HEK293 (cell line): ENCODE measurements at regions not wholly inside any gene's neighbourhood (a gene's known extent, or its start where the extent isn't known, plus 50 kb on each side); places are given as distances from the start of the nearest gene placed in this dataset.
"Not testable (repeated sequence)": the region's sequence is repeated elsewhere in the genome, so short reads cannot be mapped to it uniquely, and the experiment has no call there.

Experiments used
- RBAK ChIP-seq: fragments of 450-650 bp; formaldehyde crosslinking; IDR thresholded peaks from 2 replicates; pipeline ENCODE4 v1.5.1; 2016; ENCODE audit warnings: missing biosample characterization, missing genetic modification characterization
- SP2 ChIP-seq: fragments of 450-650 bp; formaldehyde crosslinking; IDR thresholded peaks from 2 replicates; pipeline ENCODE4 v1.5.1; 2016; ENCODE audit warnings: missing biosample characterization, missing genetic modification characterization
- TRIM28 ChIP-seq: IDR thresholded peaks from 2 replicates; pipeline ENCODE4 v1.6.1; 2011; ENCODE audit warnings: low read length, control low read depth, borderline replicate concordance
- ZNF138 ChIP-seq: fragments of 450-650 bp; formaldehyde crosslinking; IDR thresholded peaks from 2 replicates; pipeline ENCODE4 v1.5.1; 2016; ENCODE audit warnings: missing biosample characterization, missing genetic modification characterization, borderline replicate concordance
- ZNF24 ChIP-seq: fragments of 450-650 bp; formaldehyde crosslinking; IDR thresholded peaks from 2 replicates; pipeline ENCODE4 v1.5.1; 2016; ENCODE audit warnings: missing biosample characterization, missing genetic modification characterization
- ZNF274 ChIP-seq, 2 experiments: fragments of 200-500 bp in 1 of 2; fragments of 450-650 bp in 1 of 2; sonication (Bioruptor generic) in 1 of 2; formaldehyde crosslinking in 1 of 2; IDR thresholded peaks; 2 replicates each; pipeline versions ENCODE4 v1.5.1 to v1.6.1; 2014 to 2016; ENCODE audit warnings: borderline replicate concordance in 1 of 2, inconsistent platforms in 1 of 2, low read length in 1 of 2, missing biosample characterization in 1 of 2, missing genetic modification characterization in 1 of 2
- ZNF555 ChIP-seq: fragments of 450-650 bp; formaldehyde crosslinking; conservative IDR thresholded peaks from 2 replicates; pipeline ENCODE4 v1.5.1; 2017; ENCODE audit warnings: missing biosample characterization, mild to moderate bottlenecking, missing genetic modification characterization, inconsistent platforms
- ZNF561 ChIP-seq: fragments of 450-650 bp; IDR thresholded peaks from 2 replicates; pipeline ENCODE4 v1.5.1; 2018; ENCODE audit warnings: missing biosample characterization, missing genetic modification characterization, borderline replicate concordance
- ZNF654 ChIP-seq: fragments of 450-650 bp; formaldehyde crosslinking; IDR thresholded peaks from 2 replicates; pipeline ENCODE4 v1.5.1; 2016; ENCODE audit warnings: low read depth, missing biosample characterization, missing genetic modification characterization
- TF ChIP-seq, protein P1 (sequence below): fragments of 450-650 bp; formaldehyde crosslinking; IDR thresholded peaks from 2 replicates; pipeline ENCODE4 v1.5.1; 2016; ENCODE audit warnings: missing biosample characterization, missing genetic modification characterization, low read depth
- TF ChIP-seq, protein P2 (sequence below): fragments of 450-650 bp; formaldehyde crosslinking; IDR thresholded peaks from 2 replicates; pipeline ENCODE4 v1.5.1; 2016; ENCODE audit warnings: missing biosample characterization, missing genetic modification characterization
- TF ChIP-seq, protein P3 (sequence below): fragments of 450-650 bp; formaldehyde crosslinking; IDR thresholded peaks from 2 replicates; pipeline ENCODE4 v1.5.1; 2016; ENCODE audit warnings: missing biosample characterization, missing genetic modification characterization
- TF ChIP-seq, protein P4 (sequence below): fragments of 450-650 bp; formaldehyde crosslinking; conservative IDR thresholded peaks from 2 replicates; pipeline ENCODE4 v1.5.1; 2016; ENCODE audit warnings: low read depth, missing biosample characterization, missing genetic modification characterization

DNA sequence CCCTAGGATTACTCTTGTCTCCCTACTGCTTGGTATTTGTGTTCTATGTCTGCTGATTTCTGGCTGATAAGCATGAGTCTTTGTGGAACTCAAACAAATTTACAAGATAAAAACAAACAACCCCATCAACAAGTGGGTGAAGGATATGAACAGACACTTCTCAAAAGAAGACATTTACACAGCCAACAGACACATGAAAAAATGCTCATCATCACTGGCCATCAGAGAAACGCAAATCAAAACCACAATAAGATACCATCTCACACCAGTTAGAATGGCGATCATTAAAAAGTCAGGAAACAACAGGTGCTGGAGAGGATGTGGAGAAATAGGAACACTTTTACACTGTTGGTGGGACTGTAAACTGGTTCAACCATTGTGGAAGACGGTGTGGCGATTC lies 81.5 kb upstream of the GAS1 start:
- not testable (repeated sequence) for TF ChIP-seq ZNF561 (tag by site-specific recombination); ZNF274 (IDR thresholded peaks at IDR 0.05; ENCODE audit: low read length); ZNF274 (tag by site-specific recombination; IDR thresholded peaks at IDR 0.05; ENCODE audit: borderline replicate concordance); SP2 (tag by site-specific recombination); RBAK; TRIM28; ZNF654 (tag by site-specific recombination); ZNF138 (tag by site-specific recombination); ZNF24 (tag by site-specific recombination); ZNF555
- TF ChIP-seq, protein P1, sequence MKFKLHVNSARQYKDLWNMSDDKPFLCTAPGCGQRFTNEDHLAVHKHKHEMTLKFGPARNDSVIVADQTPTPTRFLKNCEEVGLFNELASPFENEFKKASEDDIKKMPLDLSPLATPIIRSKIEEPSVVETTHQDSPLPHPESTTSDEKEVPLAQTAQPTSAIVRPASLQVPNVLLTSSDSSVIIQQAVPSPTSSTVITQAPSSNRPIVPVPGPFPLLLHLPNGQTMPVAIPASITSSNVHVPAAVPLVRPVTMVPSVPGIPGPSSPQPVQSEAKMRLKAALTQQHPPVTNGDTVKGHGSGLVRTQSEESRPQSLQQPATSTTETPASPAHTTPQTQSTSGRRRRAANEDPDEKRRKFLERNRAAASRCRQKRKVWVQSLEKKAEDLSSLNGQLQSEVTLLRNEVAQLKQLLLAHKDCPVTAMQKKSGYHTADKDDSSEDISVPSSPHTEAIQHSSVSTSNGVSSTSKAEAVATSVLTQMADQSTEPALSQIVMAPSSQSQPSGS (tag by site-specific recombination), result not testable (repeated sequence)
- TF ChIP-seq, protein P2, sequence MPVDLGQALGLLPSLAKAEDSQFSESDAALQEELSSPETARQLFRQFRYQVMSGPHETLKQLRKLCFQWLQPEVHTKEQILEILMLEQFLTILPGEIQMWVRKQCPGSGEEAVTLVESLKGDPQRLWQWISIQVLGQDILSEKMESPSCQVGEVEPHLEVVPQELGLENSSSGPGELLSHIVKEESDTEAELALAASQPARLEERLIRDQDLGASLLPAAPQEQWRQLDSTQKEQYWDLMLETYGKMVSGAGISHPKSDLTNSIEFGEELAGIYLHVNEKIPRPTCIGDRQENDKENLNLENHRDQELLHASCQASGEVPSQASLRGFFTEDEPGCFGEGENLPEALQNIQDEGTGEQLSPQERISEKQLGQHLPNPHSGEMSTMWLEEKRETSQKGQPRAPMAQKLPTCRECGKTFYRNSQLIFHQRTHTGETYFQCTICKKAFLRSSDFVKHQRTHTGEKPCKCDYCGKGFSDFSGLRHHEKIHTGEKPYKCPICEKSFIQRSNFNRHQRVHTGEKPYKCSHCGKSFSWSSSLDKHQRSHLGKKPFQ (tag by site-specific recombination), result not testable (repeated sequence)
- TF ChIP-seq, protein P3, sequence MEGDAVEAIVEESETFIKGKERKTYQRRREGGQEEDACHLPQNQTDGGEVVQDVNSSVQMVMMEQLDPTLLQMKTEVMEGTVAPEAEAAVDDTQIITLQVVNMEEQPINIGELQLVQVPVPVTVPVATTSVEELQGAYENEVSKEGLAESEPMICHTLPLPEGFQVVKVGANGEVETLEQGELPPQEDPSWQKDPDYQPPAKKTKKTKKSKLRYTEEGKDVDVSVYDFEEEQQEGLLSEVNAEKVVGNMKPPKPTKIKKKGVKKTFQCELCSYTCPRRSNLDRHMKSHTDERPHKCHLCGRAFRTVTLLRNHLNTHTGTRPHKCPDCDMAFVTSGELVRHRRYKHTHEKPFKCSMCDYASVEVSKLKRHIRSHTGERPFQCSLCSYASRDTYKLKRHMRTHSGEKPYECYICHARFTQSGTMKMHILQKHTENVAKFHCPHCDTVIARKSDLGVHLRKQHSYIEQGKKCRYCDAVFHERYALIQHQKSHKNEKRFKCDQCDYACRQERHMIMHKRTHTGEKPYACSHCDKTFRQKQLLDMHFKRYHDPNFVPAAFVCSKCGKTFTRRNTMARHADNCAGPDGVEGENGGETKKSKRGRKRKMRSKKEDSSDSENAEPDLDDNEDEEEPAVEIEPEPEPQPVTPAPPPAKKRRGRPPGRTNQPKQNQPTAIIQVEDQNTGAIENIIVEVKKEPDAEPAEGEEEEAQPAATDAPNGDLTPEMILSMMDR (tag by site-specific recombination), result not testable (repeated sequence)
- TF ChIP-seq, protein P4, sequence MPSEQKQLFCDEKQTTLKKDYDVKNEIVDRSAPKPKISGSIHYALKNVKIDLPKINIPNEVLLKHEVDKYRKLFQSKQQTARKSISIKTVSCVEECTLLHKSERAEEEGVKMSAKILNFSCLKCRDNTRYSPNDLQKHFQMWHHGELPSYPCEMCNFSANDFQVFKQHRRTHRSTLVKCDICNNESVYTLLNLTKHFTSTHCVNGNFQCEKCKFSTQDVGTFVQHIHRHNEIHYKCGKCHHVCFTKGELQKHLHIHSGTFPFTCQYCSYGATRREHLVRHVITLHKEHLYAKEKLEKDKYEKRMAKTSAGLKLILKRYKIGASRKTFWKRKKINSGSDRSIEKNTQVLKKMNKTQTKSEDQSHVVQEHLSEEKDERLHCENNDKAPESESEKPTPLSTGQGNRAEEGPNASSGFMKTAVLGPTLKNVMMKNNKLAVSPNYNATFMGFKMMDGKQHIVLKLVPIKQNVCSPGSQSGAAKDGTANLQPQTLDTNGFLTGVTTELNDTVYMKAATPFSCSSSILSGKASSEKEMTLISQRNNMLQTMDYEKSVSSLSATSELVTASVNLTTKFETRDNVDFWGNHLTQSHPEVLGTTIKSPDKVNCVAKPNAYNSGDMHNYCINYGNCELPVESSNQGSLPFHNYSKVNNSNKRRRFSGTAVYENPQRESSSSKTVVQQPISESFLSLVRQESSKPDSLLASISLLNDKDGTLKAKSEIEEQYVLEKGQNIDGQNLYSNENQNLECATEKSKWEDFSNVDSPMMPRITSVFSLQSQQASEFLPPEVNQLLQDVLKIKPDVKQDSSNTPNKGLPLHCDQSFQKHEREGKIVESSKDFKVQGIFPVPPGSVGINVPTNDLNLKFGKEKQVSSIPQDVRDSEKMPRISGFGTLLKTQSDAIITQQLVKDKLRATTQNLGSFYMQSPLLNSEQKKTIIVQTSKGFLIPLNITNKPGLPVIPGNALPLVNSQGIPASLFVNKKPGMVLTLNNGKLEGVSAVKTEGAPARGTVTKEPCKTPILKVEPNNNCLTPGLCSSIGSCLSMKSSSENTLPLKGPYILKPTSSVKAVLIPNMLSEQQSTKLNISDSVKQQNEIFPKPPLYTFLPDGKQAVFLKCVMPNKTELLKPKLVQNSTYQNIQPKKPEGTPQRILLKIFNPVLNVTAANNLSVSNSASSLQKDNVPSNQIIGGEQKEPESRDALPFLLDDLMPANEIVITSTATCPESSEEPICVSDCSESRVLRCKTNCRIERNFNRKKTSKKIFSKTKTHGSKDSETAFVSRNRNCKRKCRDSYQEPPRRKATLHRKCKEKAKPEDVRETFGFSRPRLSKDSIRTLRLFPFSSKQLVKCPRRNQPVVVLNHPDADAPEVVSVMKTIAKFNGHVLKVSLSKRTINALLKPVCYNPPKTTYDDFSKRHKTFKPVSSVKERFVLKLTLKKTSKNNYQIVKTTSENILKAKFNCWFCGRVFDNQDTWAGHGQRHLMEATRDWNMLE (tag by site-specific recombination), result not testable (repeated sequence)
